ENCODE measurements at regions not wholly inside any gene's neighbourhood (a gene's known extent, or its start where the extent isn't known, plus 50 kb on each side); places are given as distances from the start of the nearest gene placed in this dataset.

- H3K36me3 ChIP-seq (replicated peaks; ENCODE audit: insufficient read depth, low read length) = no peaks in the 10 kb centered on the region
- no peaks in the 10 kb centered on the region for H4K20me1 ChIP-seq (ENCODE audit: insufficient read depth, low read length)
- H3K27me3 ChIP-seq (replicated peaks; ENCODE audit: insufficient read depth, low read length) = no peaks in the 10 kb centered on the region
- no peak overlapping the region for H3K4me3 ChIP-seq (ENCODE audit: low read length)
- no peaks in the 10 kb centered on the region for H3K9me2 ChIP-seq (replicated peaks; ENCODE audit: insufficient read depth, low read length)
- H3K4me1 ChIP-seq (ENCODE audit: low read length) = no peaks in the 10 kb centered on the region
- TF ChIP-seq EZH2 (optimal IDR thresholded peaks at IDR 0.05; ENCODE audit: low read depth, low read length) (no peak), EZH2phosphoT487 (IDR thresholded peaks at IDR 0.05; ENCODE audit: low read length) (no peak), CTCF (IDR thresholded peaks at IDR 0.05; ENCODE audit: low read length) (no peak)
- H3K4me2 ChIP-seq (ENCODE audit: low read depth, low read length) = no peak overlapping the region
- H3K9ac ChIP-seq (ENCODE audit: low read length) = no peak overlapping the region
- no peaks in the 10 kb centered on the region for H3K79me2 ChIP-seq (ENCODE audit: low read length)
- H3F3A ChIP-seq (ENCODE audit: insufficient read depth, low read length) = no peaks in the 10 kb centered on the region
- no peaks in the 10 kb centered on the region for H3K9me3 ChIP-seq (replicated peaks; ENCODE audit: insufficient read depth, low read length)
- H2AFZ ChIP-seq (ENCODE audit: low read length) = no peak overlapping the region
- H3K27ac ChIP-seq (ENCODE audit: low read length) = no peak overlapping the region
- DNase-seq = no peak
Observed at GRCh38 chr10:90458571-90458970, 399.3 kb downstream of the HTR7 start.

- no peak for DNase-seq
- no peaks in the 10 kb centered on the region for H3K27me3 ChIP-seq (replicated peaks; ENCODE audit: insufficient read depth, low read length)
- no peaks in the 10 kb centered on the region for H3K9me3 ChIP-seq (replicated peaks; ENCODE audit: insufficient read depth, low read length)
- H3K4me2 ChIP-seq (ENCODE audit: low read depth, low read length) = no peak overlapping the region
- H3K4me1 ChIP-seq (ENCODE audit: low read length) = no peaks in the 10 kb centered on the region
- TF ChIP-seq CTCF (IDR thresholded peaks at IDR 0.05; ENCODE audit: low read length) = no peak
- TF ChIP-seq EZH2phosphoT487 (IDR thresholded peaks at IDR 0.05; ENCODE audit: low read length) = no peak
- no peak overlapping the region for H2AFZ ChIP-seq (ENCODE audit: low read length)
- H3K79me2 ChIP-seq (ENCODE audit: low read length) = no peaks in the 10 kb centered on the region
- no peaks in the 10 kb centered on the region for H3F3A ChIP-seq (ENCODE audit: insufficient read depth, low read length)
- H3K9me2 ChIP-seq (replicated peaks; ENCODE audit: insufficient read depth, low read length) = no peaks in the 10 kb centered on the region
- no peak overlapping the region for H3K27ac ChIP-seq (ENCODE audit: low read length)
- no peak overlapping the region for H3K9ac ChIP-seq (ENCODE audit: low read length)
- H3K36me3 ChIP-seq (replicated peaks; ENCODE audit: insufficient read depth, low read length) = no peaks in the 10 kb centered on the region
- H3K4me3 ChIP-seq (ENCODE audit: low read length) = no peak overlapping the region
- H4K20me1 ChIP-seq (ENCODE audit: insufficient read depth, low read length) = no peaks in the 10 kb centered on the region
Observed at GRCh38 chr10:90461437-90462155, 396.2 kb downstream of the HTR7 start.

- H3K79me2 ChIP-seq (ENCODE audit: low read length) = no peaks in the 10 kb centered on the region
- no peak overlapping the region for H3K4me3 ChIP-seq (ENCODE audit: low read length)
- H3K27me3 ChIP-seq (replicated peaks; ENCODE audit: insufficient read depth, low read length) = no peaks in the 10 kb centered on the region
- no peak overlapping the region for H2AFZ ChIP-seq (ENCODE audit: low read length)
- H3K9me3 ChIP-seq (replicated peaks; ENCODE audit: insufficient read depth, low read length) = no peaks in the 10 kb centered on the region
- no peak overlapping the region for H3K27ac ChIP-seq (ENCODE audit: low read length)
- no peaks in the 10 kb centered on the region for H3K9me2 ChIP-seq (replicated peaks; ENCODE audit: insufficient read depth, low read length)
- H3K36me3 ChIP-seq (replicated peaks; ENCODE audit: insufficient read depth, low read length) = no peaks in the 10 kb centered on the region
- no peak for TF ChIP-seq CTCF (IDR thresholded peaks at IDR 0.05; ENCODE audit: low read length)
- TF ChIP-seq EZH2 (optimal IDR thresholded peaks at IDR 0.05; ENCODE audit: low read depth, low read length) = no peak
- TF ChIP-seq EZH2phosphoT487 (IDR thresholded peaks at IDR 0.05; ENCODE audit: low read length) = no peak
- no peaks in the 10 kb centered on the region for H3F3A ChIP-seq (ENCODE audit: insufficient read depth, low read length)
- H3K4me1 ChIP-seq (ENCODE audit: low read length) = no peaks in the 10 kb centered on the region
- DNase-seq = no peak
- no peak overlapping the region for H3K9ac ChIP-seq (ENCODE audit: low read length)
- H3K4me2 ChIP-seq (ENCODE audit: low read depth, low read length) = no peak overlapping the region
- no peaks in the 10 kb centered on the region for H4K20me1 ChIP-seq (ENCODE audit: insufficient read depth, low read length)
Observed at GRCh38 chr10:90462749-90463470, 394.9 kb downstream of the HTR7 start.

Data from MM.1S (cell line).